T-helper 9 cell (primary cell): ENCODE measurements at regions not wholly inside any gene's neighbourhood (a gene's known extent, or its start where the extent isn't known, plus 50 kb on each side); places are given as distances from the start of the nearest gene placed in this dataset.
"Not testable (repeated sequence)": the region's sequence is repeated elsewhere in the genome, so short reads cannot be mapped to it uniquely, and the experiment has no call there.

ENCODE experiments used
- DNase-seq: peaks from one replicate; pipeline ENCODE4 v3.0.0-alpha.2; 2020

- DNase-seq, result no peak
These were observed 1004.9 kb upstream of the ZEB2 start for GRCh38 chr2:145524836-145525235.

DNA sequence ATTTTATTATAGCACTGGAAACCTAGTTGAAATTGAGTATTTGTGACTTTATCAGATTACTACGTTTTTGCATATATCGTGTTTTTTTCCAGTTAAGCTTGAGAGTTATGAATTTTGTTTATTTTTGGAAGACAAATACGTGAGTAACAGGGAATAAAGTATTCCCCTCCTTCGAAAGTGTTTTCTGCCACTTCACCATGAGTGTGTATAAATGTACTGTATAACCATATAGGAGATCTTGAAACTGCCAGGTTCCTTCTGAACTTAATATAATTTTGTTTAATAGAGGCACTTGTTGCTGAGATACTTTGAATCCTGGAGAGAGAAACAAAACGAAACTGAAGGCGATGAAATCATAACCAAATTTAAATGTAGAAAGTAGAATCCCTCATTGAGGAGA is 1004.4 kb upstream of the ZEB2 start:
- DNase-seq, result no peak

GRCh38 chr2:145519254-145519653 is 999.3 kb upstream of the ZEB2 start:
- not testable (repeated sequence) for DNase-seq

DNA sequence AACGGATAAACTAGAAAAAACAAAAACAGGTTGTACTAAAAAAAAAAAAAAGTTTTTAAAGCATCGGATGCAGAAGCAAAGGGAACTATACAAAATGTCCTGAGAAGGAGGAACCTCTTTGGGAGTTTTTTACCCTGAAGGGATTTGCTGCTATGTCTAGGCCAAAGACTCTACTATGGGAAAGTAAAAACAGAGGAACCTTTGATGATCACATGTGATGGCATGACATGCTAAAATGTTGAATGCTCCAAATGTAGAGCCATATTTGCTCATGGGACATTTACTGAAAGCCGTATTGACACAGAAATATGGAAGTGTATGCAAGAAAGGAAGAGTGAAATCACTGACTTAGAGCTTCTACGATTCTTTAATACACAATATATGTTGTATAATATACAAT is 992.0 kb upstream of the ZEB2 start:
- DNase-seq, result no peak

DNA sequence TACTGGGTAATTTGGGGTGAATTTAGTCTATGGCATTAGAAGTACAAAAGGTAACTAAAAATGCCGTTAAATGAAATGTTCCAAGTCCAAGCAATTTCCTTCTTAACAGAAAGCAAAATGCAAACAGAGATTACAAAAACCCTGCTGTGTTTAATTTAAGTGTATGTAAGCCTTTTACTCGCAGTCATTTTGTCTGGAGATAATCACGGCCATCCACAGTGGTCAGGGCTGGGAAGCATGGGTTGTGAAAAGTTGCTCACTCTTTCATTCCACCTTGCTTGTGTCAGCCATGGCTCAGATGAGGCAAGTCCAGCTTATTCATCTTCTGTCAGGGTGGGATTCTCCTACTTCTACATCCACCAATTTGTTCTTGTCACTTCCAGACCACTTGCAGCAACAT is 983.6 kb upstream of the ZEB2 start:
- DNase-seq, result no peak

GRCh38 chr2:145501920-145502319 is 982.0 kb upstream of the ZEB2 start:
- no peak for DNase-seq

DNA sequence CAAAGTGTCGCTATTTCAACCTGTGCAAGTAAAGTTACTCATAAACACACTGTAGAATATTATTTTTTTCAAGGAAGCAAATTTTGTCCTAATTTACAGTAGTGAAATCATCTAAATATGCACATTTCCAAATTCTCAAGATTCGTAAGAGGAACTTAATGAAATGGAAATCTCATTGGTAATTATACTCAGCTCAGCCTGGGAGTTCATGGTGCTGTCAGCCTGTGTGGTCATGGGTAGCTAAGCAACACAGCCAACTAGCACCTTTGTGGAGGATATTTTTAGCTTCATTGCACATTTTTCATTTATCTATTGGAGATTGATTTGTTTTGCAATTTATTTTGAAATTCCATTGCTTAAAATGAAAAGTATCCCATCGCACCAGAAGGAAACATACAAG is 975.7 kb upstream of the ZEB2 start:
- DNase-seq, result no peak

GRCh38 chr2:145494441-145494840 is 974.5 kb upstream of the ZEB2 start:
- no peak for DNase-seq

DNA sequence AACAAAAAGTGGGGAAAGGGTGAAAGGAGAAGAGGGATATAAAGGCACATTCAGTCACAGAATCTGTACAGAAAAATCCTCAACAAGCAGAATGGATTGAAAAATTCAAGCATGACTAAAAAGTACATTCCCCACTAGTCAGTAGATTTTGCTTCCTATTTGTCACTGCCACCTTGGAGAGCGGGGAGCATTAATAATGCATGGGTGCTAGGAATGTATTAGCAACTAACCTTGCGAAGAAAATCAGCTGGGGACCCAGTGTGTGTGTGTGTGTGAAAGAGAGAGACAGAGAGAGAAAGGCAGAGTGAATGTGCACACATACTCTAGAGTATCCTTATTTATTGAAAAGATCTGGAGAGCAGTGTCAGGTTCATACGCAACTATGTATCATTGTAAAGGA is 968.7 kb upstream of the ZEB2 start:
- no peak for DNase-seq

DNA sequence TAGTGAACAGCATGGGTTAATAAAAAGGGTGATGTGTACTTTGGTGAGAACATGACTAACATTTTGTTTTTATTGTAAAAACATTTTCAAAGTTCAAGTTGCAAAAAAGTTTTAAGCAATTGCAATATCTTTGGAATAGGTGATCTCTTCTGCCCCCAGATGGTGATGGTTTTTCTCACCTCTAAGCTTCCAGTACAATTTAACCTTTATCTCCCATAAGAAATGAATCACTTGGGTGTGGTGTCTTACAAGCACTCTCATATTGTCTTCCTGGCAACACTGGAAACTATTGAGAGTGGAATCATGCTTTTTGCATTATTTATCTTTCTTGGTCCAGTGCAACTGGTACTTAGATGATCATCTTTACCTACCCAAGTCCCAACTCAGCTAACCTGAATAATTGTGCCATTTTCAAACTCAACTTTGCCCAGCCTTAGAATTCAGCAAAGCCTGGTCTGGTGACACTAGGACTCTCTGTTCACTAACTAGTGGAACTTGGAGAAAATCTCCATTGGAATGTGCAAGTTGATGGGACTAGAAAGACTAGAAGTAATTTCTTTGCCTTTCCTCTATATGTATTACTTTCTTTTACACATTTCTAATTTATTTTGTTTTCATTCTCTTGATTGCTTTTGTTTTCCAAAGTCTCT is 964.7 kb upstream of the ZEB2 start:
- no peak for DNase-seq

- no peak for DNase-seq
These were observed 963.9 kb upstream of the ZEB2 start for GRCh38 chr2:145483854-145484253.

DNA sequence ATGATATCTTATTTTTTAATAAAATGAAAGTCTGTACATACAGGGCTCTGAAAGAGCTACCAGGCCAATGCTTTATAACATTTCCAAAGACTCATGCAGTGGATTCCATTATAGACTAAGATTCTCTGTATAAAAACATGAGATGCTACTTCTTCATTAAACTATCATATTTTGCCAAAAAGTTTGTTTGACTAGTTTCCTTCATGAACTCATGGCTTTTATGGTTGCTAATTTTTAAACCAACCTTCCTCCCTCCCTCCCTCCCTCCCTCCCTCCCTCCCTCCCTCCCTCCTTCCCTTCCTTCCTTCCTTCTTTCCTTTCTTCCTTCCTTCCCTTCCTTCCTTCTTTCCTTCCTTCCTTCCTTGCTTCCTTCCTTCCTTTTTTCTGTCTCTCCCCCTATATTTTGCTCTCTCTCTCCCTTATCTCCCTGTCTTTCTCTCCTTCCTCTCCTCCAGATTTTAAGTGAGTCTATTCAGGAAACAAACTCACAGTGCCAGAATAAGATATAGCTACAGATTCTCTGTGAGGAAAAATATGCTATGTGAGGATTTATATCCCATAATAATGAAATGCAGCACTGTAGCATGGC is 961.5 kb upstream of the ZEB2 start:
- no peak for DNase-seq

- no peak for DNase-seq
These were observed 944.9 kb upstream of the ZEB2 start for GRCh38 chr2:145464866-145465265.

GRCh38 chr2:145460112-145460511 is 940.2 kb upstream of the ZEB2 start:
- no peak for DNase-seq

DNA sequence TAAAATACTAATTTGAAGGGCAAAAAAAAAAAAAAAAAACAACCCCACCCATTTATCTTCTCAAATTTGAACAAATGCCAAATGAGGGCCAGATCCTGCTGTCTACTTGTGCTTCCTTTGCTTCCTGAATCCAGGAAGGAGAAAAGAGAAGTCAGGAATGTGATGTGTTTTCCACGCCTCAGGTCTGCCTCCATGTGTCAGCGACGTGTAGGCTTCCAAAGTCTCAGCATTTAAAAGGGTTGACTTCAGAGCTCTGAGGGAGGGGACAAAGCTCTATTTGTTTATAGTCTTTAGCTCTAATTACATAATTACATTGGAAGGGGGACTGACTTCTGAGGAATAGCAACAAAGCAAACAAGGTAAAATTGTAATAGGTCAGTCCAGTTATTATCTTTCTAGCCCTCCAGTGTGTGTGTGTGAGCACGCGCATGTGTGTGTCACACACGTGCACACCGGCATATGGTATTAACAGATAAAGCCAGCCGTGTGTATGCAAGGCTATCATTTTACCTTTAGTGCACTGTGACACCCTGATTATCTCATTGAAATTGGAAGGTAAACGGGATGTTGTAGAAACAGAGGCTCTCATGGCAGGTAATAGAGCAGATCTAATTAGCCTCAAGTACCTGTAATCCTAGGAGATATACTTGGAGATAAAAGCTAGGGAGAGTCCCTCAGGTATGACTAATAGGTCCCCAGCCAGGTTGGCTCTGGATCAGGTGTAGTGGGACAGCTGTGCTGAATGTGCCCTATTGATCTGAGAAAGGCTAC is 911.4 kb upstream of the ZEB2 start:
- DNase-seq, result no peak

DNA sequence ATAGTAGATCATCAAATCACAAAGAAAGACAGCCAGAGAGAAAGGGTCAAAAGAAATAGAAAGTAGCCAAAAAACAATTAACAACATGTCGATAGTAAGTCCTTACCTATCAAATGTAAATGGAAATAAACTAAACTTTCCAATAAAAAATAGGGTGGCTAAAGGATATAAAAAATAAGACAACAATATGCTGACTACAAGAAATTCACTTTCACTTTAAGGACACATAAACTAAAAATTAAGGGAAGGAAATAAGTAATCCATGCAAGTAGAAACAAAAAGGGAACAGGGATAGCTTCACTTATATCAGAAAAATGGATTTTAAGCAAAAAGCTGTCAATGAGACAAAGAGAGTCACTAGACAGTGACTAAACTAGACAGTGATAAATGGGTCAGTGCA is 903.9 kb upstream of the ZEB2 start:
- DNase-seq, result no peak

GRCh38 chr2:145422576-145422975 is 902.7 kb upstream of the ZEB2 start:
- no peak for DNase-seq

GRCh38 chr2:145421841-145422240 is 901.9 kb upstream of the ZEB2 start:
- DNase-seq, result no peak

DNA sequence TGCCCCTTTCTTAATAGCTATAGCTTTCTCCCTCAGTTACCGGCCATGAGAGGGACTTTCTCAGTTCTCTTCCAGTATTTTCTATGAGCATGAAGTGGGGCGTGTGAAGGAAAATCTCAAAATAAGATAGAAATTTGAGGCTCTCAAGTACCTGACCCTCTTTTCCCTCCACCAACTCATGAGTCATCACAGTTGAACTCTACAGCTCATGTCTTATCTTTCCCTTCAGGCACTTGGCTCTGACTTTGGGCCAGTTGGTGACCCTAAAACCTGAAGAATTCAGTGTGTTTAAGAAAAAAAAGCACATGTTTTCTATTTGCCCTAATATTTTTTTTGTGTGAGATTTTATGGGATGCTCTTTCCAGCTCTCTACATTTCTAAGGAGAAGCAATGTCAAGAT is 896.7 kb upstream of the ZEB2 start:
- no peak for DNase-seq

DNA sequence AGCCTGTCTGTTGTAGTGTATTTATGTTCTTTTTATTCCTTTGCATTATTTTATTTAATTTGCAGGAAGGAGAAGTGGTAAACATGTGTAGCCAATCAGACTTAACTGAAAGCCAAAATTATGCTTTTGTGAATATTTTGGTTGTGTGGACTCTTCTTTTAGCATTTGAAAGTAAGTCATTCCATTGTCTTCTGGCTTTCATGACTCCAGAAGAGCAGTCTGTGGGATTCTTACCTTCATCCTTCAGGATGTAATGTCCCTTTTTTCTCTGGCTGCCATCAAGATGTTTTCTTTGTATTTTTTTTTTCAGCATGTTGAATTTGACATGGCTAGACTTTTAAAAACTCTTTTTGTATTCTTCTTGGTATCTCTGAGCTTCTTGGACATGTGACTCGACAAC is 895.2 kb upstream of the ZEB2 start:
- no peak for DNase-seq

DNA sequence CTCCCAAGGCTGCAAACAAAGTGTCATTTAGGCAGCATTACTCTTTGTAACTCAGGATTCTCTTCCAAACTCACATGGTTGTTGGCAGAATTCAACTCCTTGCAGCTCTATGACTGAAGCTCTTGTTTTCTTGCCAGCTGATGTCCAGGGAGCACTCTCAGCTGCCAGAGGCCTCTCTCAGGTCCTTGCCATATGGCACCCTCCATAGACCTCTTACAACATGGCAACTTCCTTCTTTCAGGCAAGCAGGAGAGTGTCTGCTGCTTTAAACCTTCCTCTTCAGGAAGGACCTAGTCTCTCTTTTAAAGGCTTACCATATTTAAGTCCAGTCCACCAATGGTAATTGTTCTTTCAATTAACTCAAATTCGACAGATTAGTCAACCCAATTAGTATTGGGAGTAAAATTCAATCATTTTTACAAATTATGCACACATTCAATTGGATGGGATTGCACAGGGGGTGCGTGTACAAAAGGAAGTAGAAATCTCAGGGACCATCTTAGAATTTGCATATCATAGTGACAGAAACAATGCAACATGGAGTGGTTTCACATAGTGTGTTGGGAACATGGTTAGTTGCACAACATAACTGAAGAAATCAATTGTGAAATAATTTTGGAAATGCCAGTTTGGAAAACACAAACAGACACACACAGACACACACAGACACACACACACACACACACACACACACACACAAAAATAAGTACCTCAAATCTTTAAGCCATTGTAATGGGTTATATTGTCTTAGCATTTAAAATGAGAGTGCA is 893.5 kb upstream of the ZEB2 start:
- no peak for DNase-seq

DNA sequence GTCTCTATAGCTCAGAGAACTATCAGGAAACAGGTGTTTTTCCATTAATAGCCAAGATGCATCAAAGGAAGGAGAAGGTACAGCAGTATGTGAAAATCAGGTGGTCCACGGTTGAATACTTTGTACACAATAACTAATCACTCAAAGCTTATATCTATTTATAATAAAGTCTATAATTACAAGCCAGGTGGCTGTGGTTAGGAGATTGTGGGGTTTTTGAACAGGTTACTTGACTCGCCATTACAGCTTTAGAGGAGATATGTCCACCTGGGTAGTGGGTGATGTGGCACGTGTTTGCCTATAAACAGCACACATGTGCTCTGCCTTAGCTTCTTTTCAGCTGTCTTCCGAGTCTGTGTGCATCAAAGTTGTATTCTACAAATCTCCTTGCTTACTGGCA is 892.2 kb upstream of the ZEB2 start:
- DNase-seq, result no peak

DNA sequence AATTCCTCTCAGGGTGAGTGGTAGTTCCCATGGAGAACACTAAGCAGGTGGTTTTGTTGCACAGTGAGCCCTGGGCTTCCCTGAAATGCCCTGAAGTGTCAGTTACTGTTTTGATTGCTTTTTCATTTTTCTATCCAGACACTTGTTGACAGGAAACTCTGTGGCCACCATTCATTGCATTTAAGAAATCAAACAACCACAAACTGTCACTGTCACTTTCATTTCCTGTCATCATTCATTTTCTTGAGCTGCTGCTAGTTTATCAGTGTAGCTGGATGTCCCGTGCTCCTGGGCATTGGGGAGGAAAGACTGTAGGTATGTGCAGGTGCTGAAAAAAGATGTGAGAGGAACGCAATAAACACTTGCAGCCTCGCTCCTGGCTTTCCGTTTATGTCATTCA is 891.6 kb upstream of the ZEB2 start:
- DNase-seq, result no peak

GRCh38 chr2:145410086-145410485 is 890.2 kb upstream of the ZEB2 start:
- no peak for DNase-seq
